MM.1S (cell line): ENCODE measurements at regions not wholly inside any gene's neighbourhood (a gene's known extent, or its start where the extent isn't known, plus 50 kb on each side); places are given as distances from the start of the nearest gene placed in this dataset.

Experiments used
- EZH2 ChIP-seq: fragments of 300-600 bp; sonication (generic); optimal IDR thresholded peaks from 2 replicates; pipeline ENCODE3; 2017; ENCODE audit warnings: low read depth, mild to moderate bottlenecking, antibody characterized with exemption, low read length, mixed read lengths
- TF ChIP-seq, protein P1 (sequence below): fragments of 300-600 bp; sonication (generic); IDR thresholded peaks from 2 replicates; pipeline ENCODE4 v1.5.1; 2016; ENCODE audit warnings: antibody characterized with exemption, low read length, mixed read lengths

DNA sequence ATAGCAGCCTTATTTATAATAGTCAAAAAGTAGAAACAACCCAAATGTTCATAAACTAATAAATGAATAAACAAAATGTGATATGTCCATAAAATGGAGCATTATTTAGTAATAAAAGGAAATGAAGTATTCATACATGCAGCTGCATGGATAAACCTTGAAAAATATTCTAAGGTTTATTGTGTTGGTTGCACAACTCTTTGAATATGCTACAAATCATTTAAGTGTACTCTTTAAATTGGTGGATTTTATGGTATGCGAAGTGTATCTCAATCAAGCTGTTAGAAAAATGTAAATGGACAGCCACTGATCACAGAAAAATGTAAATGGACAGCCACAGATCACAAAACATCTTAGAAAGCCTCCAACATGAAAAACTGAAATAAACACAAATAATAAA lies 73.2 kb upstream of the SLC38A4 start:
- TF ChIP-seq, protein P1, sequence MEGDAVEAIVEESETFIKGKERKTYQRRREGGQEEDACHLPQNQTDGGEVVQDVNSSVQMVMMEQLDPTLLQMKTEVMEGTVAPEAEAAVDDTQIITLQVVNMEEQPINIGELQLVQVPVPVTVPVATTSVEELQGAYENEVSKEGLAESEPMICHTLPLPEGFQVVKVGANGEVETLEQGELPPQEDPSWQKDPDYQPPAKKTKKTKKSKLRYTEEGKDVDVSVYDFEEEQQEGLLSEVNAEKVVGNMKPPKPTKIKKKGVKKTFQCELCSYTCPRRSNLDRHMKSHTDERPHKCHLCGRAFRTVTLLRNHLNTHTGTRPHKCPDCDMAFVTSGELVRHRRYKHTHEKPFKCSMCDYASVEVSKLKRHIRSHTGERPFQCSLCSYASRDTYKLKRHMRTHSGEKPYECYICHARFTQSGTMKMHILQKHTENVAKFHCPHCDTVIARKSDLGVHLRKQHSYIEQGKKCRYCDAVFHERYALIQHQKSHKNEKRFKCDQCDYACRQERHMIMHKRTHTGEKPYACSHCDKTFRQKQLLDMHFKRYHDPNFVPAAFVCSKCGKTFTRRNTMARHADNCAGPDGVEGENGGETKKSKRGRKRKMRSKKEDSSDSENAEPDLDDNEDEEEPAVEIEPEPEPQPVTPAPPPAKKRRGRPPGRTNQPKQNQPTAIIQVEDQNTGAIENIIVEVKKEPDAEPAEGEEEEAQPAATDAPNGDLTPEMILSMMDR, result no peak
- TF ChIP-seq EZH2, result no peak
